Aorta (tissue), 5 donors: ENCODE measurements at regions not wholly inside any gene's neighbourhood (a gene's known extent, or its start where the extent isn't known, plus 50 kb on each side); places are given as distances from the start of the nearest gene placed in this dataset.

Experiments used
- ATAC-seq: fragments of 200-7000 bp; cut with Tn5 transposase; one replicate; pipeline ENCODE4 v1.9.1; 2022; ENCODE audit warnings: moderate library complexity; ENCODE audit not compliant: low FRiP score
- DNase-seq, 2 donors: peaks; one replicate each; pipeline ENCODE4 v3.0.0-alpha.2; 2020
- H3K27ac ChIP-seq, 2 donors: one replicate each; pipeline ENCODE4 v1.5.1; 2013; ENCODE audit warnings: low read length in 2 of 2, mild to moderate bottlenecking in 2 of 2, moderate library complexity in 2 of 2, control low read depth in 1 of 2, inconsistent platforms in 1 of 2, low read depth in 1 of 2
- H3K27me3 ChIP-seq, 2 donors: one replicate each; pipeline ENCODE4 v1.6.1; 2013; ENCODE audit warnings: control low read depth in 1 of 2, low read length in 1 of 2, mild to moderate bottlenecking in 1 of 2, moderate library complexity in 1 of 2; ENCODE audit not compliant: insufficient read depth in 2 of 2, control insufficient read depth in 1 of 2
- H3K36me3 ChIP-seq, 2 donors: one replicate each; pipeline ENCODE4 v1.6.1; 2013; ENCODE audit warnings: control low read depth in 1 of 2, low read length in 1 of 2, mild to moderate bottlenecking in 1 of 2; ENCODE audit not compliant: insufficient read depth in 2 of 2, control insufficient read depth in 1 of 2
- H3K4me1 ChIP-seq, 2 donors: one replicate each; pipeline ENCODE4 v1.6.1; 2013; ENCODE audit warnings: low read length in 2 of 2, control low read depth in 1 of 2, mild to moderate bottlenecking in 1 of 2, moderate library complexity in 1 of 2; ENCODE audit not compliant: insufficient read depth in 2 of 2, control insufficient read depth in 1 of 2
- H3K4me3 ChIP-seq, 2 donors: one replicate each; pipeline ENCODE4 v1.5.1; 2013; ENCODE audit warnings: low read length in 2 of 2, control low read depth in 1 of 2, mild to moderate bottlenecking in 1 of 2
- H3K9me3 ChIP-seq: one replicate; pipeline ENCODE4 v1.6.1; 2013; ENCODE audit warnings: mild to moderate bottlenecking, low read length; ENCODE audit not compliant: control insufficient read depth
- WGBS, 2 donors: extraction: QIAGEN DNeasy Blood & Tissue Kit; methylation state at CpG; one replicate each; pipeline ENCODE4 v1.1.7; 2013; 5-methylcytosine and 5-hydroxymethylcytosine counted together
- intact Hi-C, 2 donors: fragments of 100-400 bp; cut with DNase I; formaldehyde crosslinking; loops; one replicate each; pipeline versions ENCODE4 v1.14.2 to v1.15.0; 2022
- donor health status: healthy with polysubstance abuse.
- donor health status: Bipolar disorder and iron deficiency.
- donor health status: DM: no; HTN: no; CAD: no.
- donor health status: DM: no; HTN: no; CAD: no.
- donor health status: DM: yes; HTN: yes; CAD: no.

DNA sequence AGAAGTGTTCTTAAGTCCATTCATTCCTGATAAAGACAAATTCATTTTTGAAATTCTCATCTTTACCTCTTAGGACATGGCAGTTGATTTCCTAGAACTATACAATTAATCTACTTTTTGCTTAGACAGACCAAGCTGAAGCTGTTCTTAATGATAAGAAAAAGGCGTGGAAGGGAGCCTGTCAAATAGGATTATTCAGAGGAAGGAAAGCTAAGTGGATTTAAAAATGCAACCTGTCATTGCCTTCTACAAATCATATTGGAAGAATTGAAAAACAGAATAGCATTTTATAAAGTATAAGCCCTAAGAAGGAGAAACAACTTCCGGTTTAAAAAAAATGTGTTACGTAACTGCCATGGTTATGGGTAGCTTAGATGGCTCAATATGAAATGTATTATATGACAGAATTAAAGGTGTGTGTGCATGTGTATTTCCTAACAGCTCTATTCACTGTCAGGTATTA is 81.2 kb upstream of the RAP2B start:
- ATAC-seq (no peak), DNase-seq (no peak)
- Histone ChIP-seq H3K4me1 (no peaks in the 10 kb centered on the region), H3K9me3 (no peaks in the 10 kb centered on the region), H3K27me3 (no peaks in the 10 kb centered on the region), H3K36me3 (no peaks in the 10 kb centered on the region), H3K4me3 (no peak overlapping the region), H3K27ac (no peak overlapping the region)
- intact Hi-C loops, result no loop called here
- WGBS, 2 donors, result 84 to 90% methylated on average over 3 of the region's 3 CpGs

DNA sequence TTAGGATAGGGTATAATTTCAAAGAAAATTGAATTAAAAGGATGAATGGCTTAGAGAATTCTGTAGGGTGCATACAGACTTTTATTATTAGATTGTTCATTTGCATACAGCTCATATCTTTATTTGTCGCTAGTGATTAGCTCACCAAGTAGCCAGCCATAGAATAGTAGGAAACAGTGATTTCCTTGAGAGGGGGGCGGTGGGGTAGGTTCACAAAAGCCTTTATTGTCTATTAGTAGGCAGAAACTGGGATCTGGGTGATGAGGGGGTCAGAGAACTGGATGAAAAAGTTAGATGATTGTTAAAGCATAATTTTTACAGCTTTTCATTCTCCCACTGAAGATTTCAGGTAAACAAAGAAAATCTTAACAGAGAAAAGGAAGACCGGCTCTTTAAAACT is 77.6 kb upstream of the RAP2B start:
- H3K27ac ChIP-seq, result no peak overlapping the region

DNA sequence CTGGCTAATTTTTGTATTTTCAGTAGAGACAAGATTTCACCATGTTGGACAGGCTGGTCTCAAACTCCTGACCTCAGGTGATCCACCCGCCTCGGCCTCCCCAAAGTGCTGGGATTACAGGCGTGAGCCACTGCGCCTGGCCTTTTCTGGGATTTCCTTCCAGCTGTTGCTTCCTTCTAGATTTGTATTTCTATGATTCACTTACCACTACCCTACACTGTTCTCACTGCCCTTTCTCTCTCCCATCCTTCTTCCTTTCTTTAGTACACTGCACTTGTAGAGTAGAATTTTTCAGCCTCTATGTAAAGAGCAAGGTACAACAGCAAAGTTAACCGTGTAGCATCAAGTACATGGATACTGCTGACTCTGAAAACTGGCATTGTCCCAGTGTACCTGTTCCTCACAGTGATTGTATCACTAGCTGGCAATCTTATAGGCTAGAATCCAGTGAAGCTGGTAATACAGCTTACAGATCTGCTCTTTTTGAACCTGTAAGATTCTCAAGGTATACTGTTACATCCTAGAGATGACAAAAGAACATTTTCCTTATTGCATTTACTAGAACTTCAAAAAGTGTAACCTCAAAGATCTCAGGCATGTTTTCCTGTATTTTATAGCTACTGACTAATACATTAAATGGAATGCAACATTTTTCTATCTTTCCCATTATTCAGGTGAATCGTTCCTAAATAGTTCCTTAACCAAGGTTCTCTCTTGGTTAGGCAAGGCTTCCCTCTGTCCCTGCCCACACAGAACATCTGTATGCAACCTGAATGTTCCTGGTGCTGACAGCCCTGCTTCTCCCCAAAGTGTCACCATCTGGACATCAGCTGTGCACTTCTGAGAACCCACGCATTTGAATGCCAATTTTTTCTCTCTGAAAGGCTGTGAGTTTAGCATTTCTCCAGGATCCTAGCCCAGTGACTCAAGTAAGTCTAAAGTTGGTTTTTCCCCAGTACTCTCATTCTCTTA is 74.1 kb upstream of the RAP2B start:
- H3K4me3 ChIP-seq, result no peak overlapping the region
- no peaks in the 10 kb centered on the region for H3K9me3 ChIP-seq
- no peaks in the 10 kb centered on the region for H3K4me1 ChIP-seq
- H3K27ac ChIP-seq, result no peak overlapping the region
- no peaks in the 10 kb centered on the region for H3K36me3 ChIP-seq
- WGBS, 2 donors, result 72 to 80% methylated on average over 7 of the region's 7 CpGs
- ATAC-seq (no peak), DNase-seq (no peak)
- H3K27me3 ChIP-seq, result no peaks in the 10 kb centered on the region
- intact Hi-C loops, result no loop called here

More for the DNA sequence above, 77.6 kb upstream of the RAP2B start:
- no peak for DNase-seq
- intact Hi-C loops, result no loop called here
- 88 to 91% methylated on average over 3 of the region's 3 CpGs for WGBS, 2 donors
- no peaks in the 10 kb centered on the region for H3K4me1 ChIP-seq
- H3K27me3 ChIP-seq, result no peaks in the 10 kb centered on the region
- no peak overlapping the region for H3K4me3 ChIP-seq
- ATAC-seq, result no peak
- no peaks in the 10 kb centered on the region for H3K36me3 ChIP-seq
- no peaks in the 10 kb centered on the region for H3K9me3 ChIP-seq

DNA sequence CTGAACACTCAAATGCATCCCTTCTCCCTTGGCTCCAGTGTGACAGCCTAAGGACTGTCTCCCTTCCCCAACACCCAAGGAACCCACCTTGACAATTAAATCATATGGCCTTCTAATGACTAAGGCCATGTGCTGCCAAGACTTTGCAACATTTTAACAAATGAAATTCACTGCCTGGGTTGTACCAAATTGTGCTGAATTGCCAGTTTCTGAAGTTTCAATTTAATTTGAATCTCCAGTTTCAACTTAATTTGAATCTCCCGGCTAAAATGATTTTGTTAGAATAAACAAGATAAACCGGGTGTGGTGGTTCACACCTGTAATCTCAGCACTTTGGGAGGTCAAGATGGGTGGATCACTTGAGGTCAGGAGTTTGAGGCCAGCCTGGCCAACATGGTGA is 72.4 kb upstream of the RAP2B start:
- DNase-seq (no peak), ATAC-seq (no peak)
- Histone ChIP-seq H3K27ac (no peak overlapping the region), H3K9me3 (no peaks in the 10 kb centered on the region), H3K27me3 (no peaks in the 10 kb centered on the region), H3K36me3 (no peaks in the 10 kb centered on the region), H3K4me3 (no peak overlapping the region), H3K4me1 (peaks cover 0 to 1% of the 10 kb centered on the region in 2 donors)
- intact Hi-C loops, result no loop called here
- WGBS, 2 donors, result 89 to 96% methylated on average over 2 of the region's 2 CpGs

DNA sequence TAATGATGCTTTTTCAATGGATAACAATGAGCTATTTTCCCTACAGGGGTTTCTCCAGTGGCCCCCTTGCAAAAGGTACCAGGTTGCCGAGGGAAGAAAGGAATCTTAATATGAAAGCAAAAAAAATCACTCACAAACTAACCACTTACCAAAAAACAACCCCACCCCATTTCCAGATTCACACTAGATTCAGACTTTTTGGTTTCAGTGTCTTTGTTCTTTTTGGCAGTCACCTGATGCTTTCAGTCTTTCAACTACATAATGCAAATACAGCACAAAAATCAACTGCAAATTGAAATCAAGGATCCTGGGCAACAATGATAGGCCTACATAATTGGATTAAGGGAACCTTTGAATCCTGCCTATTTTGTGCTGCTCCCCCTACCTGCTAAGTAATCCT is 71.1 kb upstream of the RAP2B start:
- H3K4me1 ChIP-seq, result peaks cover 0 to 1% of the 10 kb centered on the region in 2 donors
- no peaks in the 10 kb centered on the region for H3K27me3 ChIP-seq
- H3K36me3 ChIP-seq, result no peaks in the 10 kb centered on the region
- no peak for DNase-seq
- no peak for ATAC-seq
- H3K9me3 ChIP-seq, result no peaks in the 10 kb centered on the region
- no peak overlapping the region for H3K4me3 ChIP-seq
- intact Hi-C loops, result no loop called here
- WGBS, 2 donors, result 88 to 90% methylated on average over 1 of the region's 1 CpG
- no peak overlapping the region for H3K27ac ChIP-seq

DNA sequence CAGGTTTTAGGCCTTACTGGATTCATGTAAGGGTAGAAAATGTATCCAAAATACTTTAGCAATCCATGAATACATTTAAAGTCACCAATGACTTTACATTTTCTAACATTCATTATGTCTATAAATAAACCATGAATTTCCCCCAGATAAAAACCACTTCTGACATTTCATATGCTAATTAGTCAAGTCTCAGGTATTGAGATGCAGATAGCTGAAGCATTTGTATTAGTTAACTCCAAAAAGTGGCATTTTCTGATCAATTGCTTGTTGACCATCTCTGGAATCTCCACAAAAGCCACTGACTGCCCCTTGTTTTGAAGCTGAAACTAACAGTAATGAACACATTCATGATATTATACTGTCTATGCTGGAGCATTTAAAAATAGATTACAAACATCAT is 68.4 kb upstream of the RAP2B start:
- ATAC-seq (no peak), DNase-seq (no peak)
- Histone ChIP-seq H3K27me3 (no peaks in the 10 kb centered on the region), H3K9me3 (no peaks in the 10 kb centered on the region), H3K36me3 (no peaks in the 10 kb centered on the region), H3K27ac (no peak overlapping the region), H3K4me1 (peaks cover 0 to 1% of the 10 kb centered on the region in 2 donors), H3K4me3 (no peak overlapping the region)
- intact Hi-C loops, result no loop called here

DNA sequence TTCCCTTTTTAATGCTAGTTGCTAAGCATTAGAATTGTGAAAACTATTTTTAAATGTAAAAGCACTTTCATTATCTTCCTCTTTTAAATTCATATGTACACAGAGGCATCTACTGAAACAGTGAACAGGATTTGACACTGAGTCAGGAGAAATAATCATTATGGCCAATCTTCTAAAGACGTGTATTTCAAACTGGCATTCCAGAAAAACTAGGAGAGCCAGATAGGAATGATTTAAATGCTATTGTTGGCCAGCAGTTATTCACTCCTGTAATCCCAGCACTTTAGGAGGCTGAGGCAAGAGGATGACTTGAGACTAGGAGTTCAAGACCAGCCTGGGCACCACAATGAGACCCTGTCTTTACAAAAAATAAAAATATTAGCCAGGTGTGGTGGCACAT is 67.6 kb upstream of the RAP2B start:
- H3K27me3 ChIP-seq, result no peaks in the 10 kb centered on the region
- no peak overlapping the region for H3K27ac ChIP-seq
- DNase-seq, result no peak
- no peaks in the 10 kb centered on the region for H3K36me3 ChIP-seq
- H3K4me3 ChIP-seq, result no peak overlapping the region
- no peak for ATAC-seq
- WGBS, 2 donors, result 0 to 4% methylated on average over 1 of the region's 1 CpG
- H3K4me1 ChIP-seq, result peaks cover 0 to 1% of the 10 kb centered on the region in 2 donors
- intact Hi-C loops, result no loop called here
- H3K9me3 ChIP-seq, result no peaks in the 10 kb centered on the region

DNA sequence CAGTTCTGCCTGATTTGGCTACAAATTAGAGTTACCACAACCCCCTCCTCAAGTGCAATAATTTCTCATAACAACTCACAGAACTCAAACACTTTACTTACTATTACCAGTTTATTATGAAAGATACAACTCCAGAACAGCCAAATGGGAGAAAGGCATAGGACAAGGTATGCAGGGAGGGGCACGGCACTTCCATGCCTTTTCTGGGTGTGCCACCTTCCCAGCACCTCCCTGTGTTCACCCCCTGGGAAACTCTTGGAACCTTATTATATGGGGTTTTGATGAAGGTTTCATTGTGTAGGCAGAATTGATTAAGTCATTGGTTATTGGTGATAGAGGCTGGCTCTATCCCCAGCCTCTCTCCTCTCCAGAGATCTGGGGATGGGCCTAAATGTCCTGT is 66.6 kb upstream of the RAP2B start:
- Histone ChIP-seq H3K4me1 (peaks cover 0 to 1% of the 10 kb centered on the region in 2 donors), H3K36me3 (no peaks in the 10 kb centered on the region), H3K9me3 (no peaks in the 10 kb centered on the region), H3K27me3 (no peaks in the 10 kb centered on the region), H3K4me3 (no peak overlapping the region), H3K27ac (no peak overlapping the region)
- intact Hi-C loops, result no loop called here
- no peak for DNase-seq
- no peak for ATAC-seq
- WGBS, 2 donors, result 98 to 100% methylated on average over 1 of the region's 1 CpG

DNA sequence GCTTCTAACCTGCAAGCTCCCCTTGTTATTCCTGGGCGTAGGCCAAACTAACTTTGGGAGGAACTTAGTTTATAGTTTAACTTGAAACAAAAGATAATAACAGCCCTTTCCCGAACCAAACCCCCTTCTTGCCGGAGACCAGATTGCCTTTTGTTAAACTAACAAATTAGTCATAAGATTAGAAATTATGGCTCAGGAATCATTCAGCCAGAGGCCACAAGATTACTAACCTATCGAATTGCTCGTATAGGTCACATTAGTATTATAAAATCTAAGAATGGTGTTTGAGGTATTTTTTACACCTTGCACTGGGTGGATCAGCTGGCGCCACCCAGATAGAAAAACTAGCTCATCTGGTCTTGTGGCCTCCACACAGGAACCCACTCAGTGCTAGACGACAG is 65.3 kb upstream of the RAP2B start:
- 58 to 62% methylated on average over 7 of the region's 7 CpGs for WGBS, 2 donors
- DNase-seq (no peak), ATAC-seq (no peak)
- Histone ChIP-seq H3K27ac (no peak overlapping the region), H3K36me3 (no peaks in the 10 kb centered on the region), H3K4me1 (peaks cover 0 to 1% of the 10 kb centered on the region in 2 donors), H3K4me3 (no peak overlapping the region), H3K9me3 (no peaks in the 10 kb centered on the region), H3K27me3 (no peaks in the 10 kb centered on the region)
- intact Hi-C loops, result no loop called here
